Natural killer cell (primary cell): ENCODE measurements at regions not wholly inside any gene's neighbourhood (a gene's known extent, or its start where the extent isn't known, plus 50 kb on each side); places are given as distances from the start of the nearest gene placed in this dataset.

ENCODE experiments used
- ATAC-seq, 3 donors: fragments of 150-1000 bp in 2 of 3; fragments of 200-7000 bp in 1 of 3; cut with Tn5 transposase; 1 replicate in 1 of 3; 2 replicates in 2 of 3; pipeline ENCODE4 v1.10.0; 2021; ENCODE audit warnings: mild to moderate bottlenecking in 2 of 3, moderate library complexity in 2 of 3
- DNase-seq, 2 donors: peaks; one replicate each; pipeline versions ENCODE4 v3.0.0 to v3.0.0-alpha.2; 2013 to 2021; ENCODE audit warnings: mixed read lengths in 1 of 2
- H3K27ac ChIP-seq: one replicate; pipeline ENCODE4 v1.5.1; 2013; ENCODE audit warnings: mild to moderate bottlenecking, low read length
- H3K27me3 ChIP-seq: one replicate; pipeline ENCODE4 v1.6.1; 2013; ENCODE audit warnings: low read length; ENCODE audit not compliant: control insufficient read depth, insufficient read depth
- H3K36me3 ChIP-seq: one replicate; pipeline ENCODE4 v1.6.1; 2013; ENCODE audit warnings: low read length; ENCODE audit not compliant: control insufficient read depth, insufficient read depth
- H3K4me1 ChIP-seq: one replicate; pipeline ENCODE4 v1.6.1; 2013; ENCODE audit warnings: low read length; ENCODE audit not compliant: control insufficient read depth, insufficient read depth
- H3K4me3 ChIP-seq: one replicate; pipeline ENCODE4 v1.5.1; 2013; ENCODE audit warnings: low read length
- H3K9me3 ChIP-seq: one replicate; pipeline ENCODE4 v1.6.1; 2013; ENCODE audit warnings: low read length; ENCODE audit not compliant: control insufficient read depth, insufficient read depth
- H3K27ac Mint-ChIP-seq, 2 donors: one replicate each; pipeline ENCODE4 v1.8.0; 2022; ENCODE audit warnings: mild to moderate bottlenecking in 2 of 2, mixed read lengths in 2 of 2, moderate library complexity in 1 of 2
- H3K27me3 Mint-ChIP-seq, 2 donors: one replicate each; pipeline ENCODE4 v1.8.0; 2022; ENCODE audit warnings: low read depth in 2 of 2, mixed read lengths in 2 of 2
- H3K36me3 Mint-ChIP-seq: one replicate; pipeline ENCODE4 v1.8.0; 2022; ENCODE audit warnings: mixed read lengths
- H3K4me1 Mint-ChIP-seq, 2 donors: one replicate each; pipeline ENCODE4 v1.8.0; 2022; ENCODE audit warnings: mixed read lengths in 2 of 2
- H3K4me3 Mint-ChIP-seq: one replicate; pipeline ENCODE4 v1.8.0; 2022; ENCODE audit warnings: mild to moderate bottlenecking, moderate library complexity, mixed read lengths
- H3K9me3 Mint-ChIP-seq, 2 donors: one replicate each; pipeline ENCODE4 v1.8.0; 2022; ENCODE audit warnings: mixed read lengths in 2 of 2
- CTCF ChIP-seq: fragments of 200-600 bp; IDR thresholded peaks from one replicate; pipeline ENCODE4 v1.8.0; 2022; ENCODE audit warnings: antibody characterized with exemption
- WGBS: methylation state at CpG from one replicate; pipeline ENCODE4 v1.1.7; 2013; ENCODE audit warnings: missing lambda C conversion rate; ENCODE audit not compliant: insufficient coverage; 5-methylcytosine and 5-hydroxymethylcytosine counted together
- intact Hi-C: fragments of 100-400 bp; cut with micrococcal nuclease; formaldehyde crosslinking; loops from one replicate; pipeline ENCODE4 v1.14.2; 2022

GRCh38 chr16:66143415-66143814 lies 223.1 kb upstream of the CDH5 start:
- ATAC-seq (no peak), DNase-seq (no peak)
- Mint-ChIP-seq H3K36me3 (no peaks in the 10 kb centered on the region), H3K9me3 (no peaks in the 10 kb centered on the region), H3K4me1 (peaks cover 5 to 8% of the 10 kb centered on the region in 2 donors), H3K27ac (no peak overlapping the region), H3K4me3 (no peak overlapping the region), H3K27me3 (peaks cover 0 to 4% of the 10 kb centered on the region in 2 donors)
- no peak overlapping the region for H3K27ac ChIP-seq
- H3K4me3 ChIP-seq: no peak overlapping the region
- H3K27me3 ChIP-seq: no peaks in the 10 kb centered on the region
- no peaks in the 10 kb centered on the region for H3K36me3 ChIP-seq
- intact Hi-C loops: no loop called here
- WGBS: 100% methylated on average over 1 of the region's 1 CpG
- TF ChIP-seq CTCF: no peak
- H3K9me3 ChIP-seq: no peaks in the 10 kb centered on the region
- no peaks in the 10 kb centered on the region for H3K4me1 ChIP-seq

- DNase-seq: no peak
- peaks cover 0 to 4% of the 10 kb centered on the region in 2 donors for H3K27me3 Mint-ChIP-seq
- no peak for TF ChIP-seq CTCF
- intact Hi-C loops: no loop called here
- H3K27me3 ChIP-seq: no peaks in the 10 kb centered on the region
- H3K9me3 Mint-ChIP-seq: no peaks in the 10 kb centered on the region
- no peaks in the 10 kb centered on the region for H3K36me3 Mint-ChIP-seq
- H3K9me3 ChIP-seq: no peaks in the 10 kb centered on the region
- no peak overlapping the region for H3K27ac ChIP-seq
- WGBS: 84% methylated on average over 5 of the region's 5 CpGs
- no peak overlapping the region for H3K27ac Mint-ChIP-seq
- H3K4me3 Mint-ChIP-seq: no peak overlapping the region
- H3K36me3 ChIP-seq: no peaks in the 10 kb centered on the region
- no peak overlapping the region for H3K4me3 ChIP-seq
- H3K4me1 Mint-ChIP-seq: peaks cover 0 to 4% of the 10 kb centered on the region in 2 donors
- no peaks in the 10 kb centered on the region for H3K4me1 ChIP-seq
- no peak for ATAC-seq
Measured at GRCh38 chr16:66141885-66142284, 224.6 kb upstream of the CDH5 start.

GRCh38 chr16:66137853-66138252 lies 228.6 kb upstream of the CDH5 start:
- H3K4me3 ChIP-seq: no peak overlapping the region
- no peaks in the 10 kb centered on the region for H3K36me3 Mint-ChIP-seq
- intact Hi-C loops: no loop called here
- peaks cover 4 to 11% of the 10 kb centered on the region in 2 donors for H3K27me3 Mint-ChIP-seq
- ATAC-seq: no peak
- H3K27ac Mint-ChIP-seq: no peak overlapping the region
- no peak for DNase-seq
- no peaks in the 10 kb centered on the region for H3K4me1 Mint-ChIP-seq
- H3K27ac ChIP-seq: no peak overlapping the region
- no CpG with 5 or more reads among the region's 3 CpGs for WGBS
- no peaks in the 10 kb centered on the region for H3K27me3 ChIP-seq
- H3K4me3 Mint-ChIP-seq: no peak overlapping the region
- H3K4me1 ChIP-seq: no peaks in the 10 kb centered on the region
- H3K9me3 ChIP-seq: no peaks in the 10 kb centered on the region
- no peaks in the 10 kb centered on the region for H3K9me3 Mint-ChIP-seq
- no peak for TF ChIP-seq CTCF
- H3K36me3 ChIP-seq: no peaks in the 10 kb centered on the region

GRCh38 chr16:66136841-66137240 lies 229.7 kb upstream of the CDH5 start:
- H3K36me3 Mint-ChIP-seq: no peaks in the 10 kb centered on the region
- H3K4me3 Mint-ChIP-seq: no peak overlapping the region
- H3K27me3 Mint-ChIP-seq: peaks cover 10 to 18% of the 10 kb centered on the region in 2 donors
- H3K4me1 Mint-ChIP-seq: no peaks in the 10 kb centered on the region
- TF ChIP-seq CTCF: no peak
- Histone ChIP-seq H3K27ac (no peak overlapping the region), H3K4me3 (no peak overlapping the region), H3K9me3 (no peaks in the 10 kb centered on the region), H3K4me1 (no peaks in the 10 kb centered on the region), H3K27me3 (no peaks in the 10 kb centered on the region), H3K36me3 (no peaks in the 10 kb centered on the region)
- DNase-seq (no peak), ATAC-seq (no peak)
- 83% methylated on average over 4 of the region's 4 CpGs for WGBS
- intact Hi-C loops: no loop called here
- H3K27ac Mint-ChIP-seq: no peak overlapping the region
- H3K9me3 Mint-ChIP-seq: no peaks in the 10 kb centered on the region
